H9 (cell line): ENCODE measurements at regions not wholly inside any gene's neighbourhood (a gene's known extent, or its start where the extent isn't known, plus 50 kb on each side); places are given as distances from the start of the nearest gene placed in this dataset.

Experiments
- DNase-seq: peaks from one replicate; pipeline ENCODE4 v3.0.0-alpha.2; 2017
- H2AFZ ChIP-seq: one replicate; pipeline ENCODE4 v1.6.1; 2013; ENCODE audit warnings: mild to moderate bottlenecking, low read length, control low read depth, moderate library complexity
- H2AK5ac ChIP-seq: 2 replicates; pipeline ENCODE4 v1.6.1; 2013; ENCODE audit warnings: low read length, control low read depth, mixed read lengths; ENCODE audit not compliant: insufficient read length
- H2BK120ac ChIP-seq: one replicate; pipeline ENCODE4 v1.6.1; 2013; ENCODE audit warnings: low read depth, mild to moderate bottlenecking, low read length, control low read depth, inconsistent platforms; ENCODE audit not compliant: poor library complexity, severe bottlenecking
- H2BK12ac ChIP-seq: 2 replicates; pipeline ENCODE4 v1.6.1; 2013; ENCODE audit warnings: low read length, control low read depth, mixed read lengths, low read depth; ENCODE audit not compliant: insufficient read length
- H2BK15ac ChIP-seq: 2 replicates; pipeline ENCODE4 v1.6.1; 2013; ENCODE audit warnings: low read depth, low read length, control low read depth
- H2BK20ac ChIP-seq: one replicate; pipeline ENCODE4 v1.6.1; 2013; ENCODE audit warnings: low read depth, mild to moderate bottlenecking, low read length, control low read depth, inconsistent platforms; ENCODE audit not compliant: poor library complexity, severe bottlenecking
- H2BK5ac ChIP-seq: 2 replicates; pipeline ENCODE4 v1.6.1; 2013; ENCODE audit warnings: low read length, control low read depth, mixed read lengths; ENCODE audit not compliant: insufficient read length
- H3K14ac ChIP-seq: 2 replicates; pipeline ENCODE4 v1.6.1; 2013; ENCODE audit warnings: low read length, control low read depth; ENCODE audit not compliant: insufficient read depth
- H3K18ac ChIP-seq: 2 replicates; pipeline ENCODE4 v1.6.1; 2013; ENCODE audit warnings: low read depth, mild to moderate bottlenecking, mixed read lengths, low read length, control low read depth; ENCODE audit not compliant: insufficient read length
- H3K23ac ChIP-seq: 2 replicates; pipeline ENCODE4 v1.6.1; 2013; ENCODE audit warnings: low read length, control low read depth, mixed read lengths, low read depth; ENCODE audit not compliant: insufficient read length
- H3K23me2 ChIP-seq: 2 replicates; pipeline ENCODE4 v1.6.1; 2013; ENCODE audit warnings: low read depth, mild to moderate bottlenecking, mixed read lengths, low read length, control low read depth; ENCODE audit not compliant: insufficient read length, poor library complexity, severe bottlenecking
- H3K27ac ChIP-seq: 2 replicates; pipeline ENCODE4 v1.5.1; 2013; ENCODE audit warnings: low read length, control low read depth, mixed read lengths, low read depth; ENCODE audit not compliant: insufficient read length
- H3K27me3 ChIP-seq: 2 replicates; pipeline ENCODE4 v1.6.1; 2013; ENCODE audit warnings: low read length, control low read depth, inconsistent platforms; ENCODE audit not compliant: insufficient read depth
- H3K4ac ChIP-seq: 2 replicates; pipeline ENCODE4 v1.6.1; 2013; ENCODE audit warnings: low read depth, mild to moderate bottlenecking, control low read depth, inconsistent platforms, low read length, moderate library complexity
- H3K4me1 ChIP-seq: 2 replicates; pipeline ENCODE4 v1.6.1; 2013; ENCODE audit warnings: low read length, control low read depth, inconsistent platforms; ENCODE audit not compliant: insufficient read depth
- H3K4me2 ChIP-seq: 2 replicates; pipeline ENCODE4 v1.6.1; 2013; ENCODE audit warnings: low read length, control low read depth, mixed read lengths; ENCODE audit not compliant: insufficient read length, insufficient read depth
- H3K56ac ChIP-seq: 2 replicates; pipeline ENCODE4 v1.6.1; 2013; ENCODE audit warnings: low read depth, mild to moderate bottlenecking, mixed read lengths, low read length, control low read depth; ENCODE audit not compliant: insufficient read length
- H3K79me1 ChIP-seq: 2 replicates; pipeline ENCODE4 v1.6.1; 2013; ENCODE audit warnings: low read depth, mild to moderate bottlenecking, moderate library complexity, low read length, control low read depth, inconsistent platforms; ENCODE audit not compliant: insufficient read depth, poor library complexity, severe bottlenecking
- H3K79me2 ChIP-seq: 2 replicates; pipeline ENCODE4 v1.6.1; 2013; ENCODE audit warnings: low read length, control low read depth, inconsistent platforms; ENCODE audit not compliant: insufficient read depth
- H3K9ac ChIP-seq: 2 replicates; pipeline ENCODE4 v1.6.1; 2013; ENCODE audit warnings: low read length, control low read depth, mixed read lengths; ENCODE audit not compliant: insufficient read length; ENCODE audit errors: extremely low read depth
- H3K9me3 ChIP-seq: one replicate; pipeline ENCODE4 v1.6.1; 2013; ENCODE audit warnings: low read depth, low read length, inconsistent platforms; ENCODE audit not compliant: control insufficient read depth
- H3T11ph ChIP-seq: one replicate; pipeline ENCODE4 v1.6.1; 2013; ENCODE audit warnings: mild to moderate bottlenecking, low read length, control low read depth, inconsistent platforms
- H4K20me1 ChIP-seq: one replicate; pipeline ENCODE4 v1.6.1; 2013; ENCODE audit not compliant: control insufficient read depth, insufficient read length, insufficient read depth
- H4K5ac ChIP-seq: 2 replicates; pipeline ENCODE4 v1.6.1; 2013; ENCODE audit warnings: low read depth, mild to moderate bottlenecking, mixed read lengths, low read length, control low read depth; ENCODE audit not compliant: insufficient read length
- H4K8ac ChIP-seq: replicated peaks from 2 replicates; pipeline ENCODE4 v1.6.1; 2013; ENCODE audit warnings: low read length, control low read depth, mixed read lengths, low read depth; ENCODE audit not compliant: insufficient read length
- H4K91ac ChIP-seq: 2 replicates; pipeline ENCODE4 v1.6.1; 2013; ENCODE audit warnings: low read depth, mild to moderate bottlenecking, moderate library complexity, mixed read lengths, low read length, control low read depth; ENCODE audit not compliant: insufficient read length
- H3K27ac Mint-ChIP-seq, 3 experiments: 2 replicates in 2 of 3; 3 replicates in 1 of 3; pipeline ENCODE4 v1.8.0; 2020 to 2021; ENCODE audit warnings: mixed read lengths in 3 of 3, mild to moderate bottlenecking in 1 of 3, moderate library complexity in 1 of 3
- H3K27me3 Mint-ChIP-seq: 2 replicates; pipeline ENCODE4 v1.8.0; 2021; ENCODE audit warnings: low read depth, mild to moderate bottlenecking, moderate library complexity, mixed read lengths
- H3K36me3 Mint-ChIP-seq, 3 experiments: 2 replicates in 2 of 3; 3 replicates in 1 of 3; pipeline ENCODE4 v1.8.0; 2020 to 2021; ENCODE audit warnings: low read depth in 3 of 3, mixed read lengths in 3 of 3; ENCODE audit not compliant: insufficient read depth in 1 of 3
- H3K4me1 Mint-ChIP-seq, 2 experiments: 2 replicates each; pipeline ENCODE4 v1.8.0; 2020; ENCODE audit warnings: mixed read lengths in 2 of 2
- H3K4me3 Mint-ChIP-seq, 2 experiments: 2 replicates in 1 of 2; 3 replicates in 1 of 2; pipeline ENCODE4 v1.8.0; 2020 to 2021; ENCODE audit warnings: mild to moderate bottlenecking in 2 of 2, mixed read lengths in 2 of 2, moderate library complexity in 1 of 2
- H3K9me3 Mint-ChIP-seq, 2 experiments: 2 replicates in 1 of 2; 3 replicates in 1 of 2; pipeline ENCODE4 v1.8.0; 2020; ENCODE audit warnings: mild to moderate bottlenecking in 2 of 2, mixed read lengths in 2 of 2, moderate library complexity in 1 of 2
- CTCF ChIP-seq: fragments of 200-600 bp; sonication (generic); conservative IDR thresholded peaks from 3 replicates; pipeline ENCODE4 v1.8.0; 2021; ENCODE audit warnings: antibody characterized with exemption, mild to moderate bottlenecking
- WGBS: extraction: QIAGEN DNeasy Blood & Tissue Kit; methylation state at CpG from one replicate; pipeline ENCODE4 v1.1.7; 2013; ENCODE audit warnings: missing lambda C conversion rate, low lambda C conversion rate, mixed read lengths; ENCODE audit not compliant: insufficient read length; ENCODE audit errors: extremely low coverage; 5-methylcytosine and 5-hydroxymethylcytosine counted together

GRCh38 chr16:51429041-51429440, 278.0 kb upstream of the SALL1 start:
- Histone ChIP-seq H3K27ac (no peak overlapping the region), H4K20me1 (no peaks in the 10 kb centered on the region)

More at GRCh38 chr16:51429041-51429440, 278.0 kb upstream of the SALL1 start:
- H3T11ph ChIP-seq: no peak overlapping the region
- H2BK5ac ChIP-seq: no peak overlapping the region
- H3K27me3 Mint-ChIP-seq: peaks cover 8% of the 10 kb centered on the region
- H3K14ac ChIP-seq: no peak overlapping the region
- no peak overlapping the region for H2BK12ac ChIP-seq
- no peak overlapping the region for H2AK5ac ChIP-seq
- no peak overlapping the region for H4K5ac ChIP-seq
- H3K9me3 ChIP-seq: no peaks in the 10 kb centered on the region
- H4K8ac ChIP-seq: no peak overlapping the region
- no peak overlapping the region for H3K4me3 Mint-ChIP-seq
- no CpG with 5 or more reads among the region's 2 CpGs for WGBS
- H3K36me3 Mint-ChIP-seq: no peaks in the 10 kb centered on the region
- H3K18ac ChIP-seq: no peak overlapping the region
- H3K23ac ChIP-seq: no peak overlapping the region
- H3K56ac ChIP-seq: no peak overlapping the region
- H3K4me1 ChIP-seq: no peaks in the 10 kb centered on the region; the same call in 1 of the 2 replicates
- H3K79me2 ChIP-seq: no peaks in the 10 kb centered on the region
- no peak overlapping the region for H2BK15ac ChIP-seq
- no peak overlapping the region for H3K9ac ChIP-seq
- H2BK20ac ChIP-seq: no peak overlapping the region
- no peak for TF ChIP-seq CTCF
- no peaks in the 10 kb centered on the region for H3K23me2 ChIP-seq
- H3K4me2 ChIP-seq: no peak overlapping the region
- peak overlapping the region in 1 of 3 experiments; percentile 6; a peak in 1 of 7 replicates for H3K27ac Mint-ChIP-seq
- no peak overlapping the region for H3K4ac ChIP-seq
- H3K79me1 ChIP-seq: no peaks in the 10 kb centered on the region
- no peak overlapping the region for H2AFZ ChIP-seq
- H3K9me3 Mint-ChIP-seq: no peaks in the 10 kb centered on the region; a peak in 2 of 5 replicates
- no peaks in the 10 kb centered on the region for H3K27me3 ChIP-seq
- DNase-seq: no peak
- no peak overlapping the region for H4K91ac ChIP-seq
- H3K4me1 Mint-ChIP-seq: peaks cover 35 to 40% of the 10 kb centered on the region in 2 experiments
- H2BK120ac ChIP-seq: no peak overlapping the region
